Prostate gland (tissue), 2 donors: ENCODE measurements at regions not wholly inside any gene's neighbourhood (a gene's known extent, or its start where the extent isn't known, plus 50 kb on each side); places are given as distances from the start of the nearest gene placed in this dataset.

ENCODE experiments used
- CTCF ChIP-seq, 4 experiments: fragments of 200-600 bp in 2 of 4; fragments of 450-650 bp in 2 of 4; sonication (generic) in 2 of 4; IDR thresholded peaks; 1 replicate in 3 of 4; 2 replicates in 1 of 4; pipeline ENCODE4 v1.5.1; 2016 to 2019; ENCODE audit warnings: antibody characterized with exemption in 4 of 4, mild to moderate bottlenecking in 2 of 4, moderate library complexity in 2 of 4
- POLR2A ChIP-seq: fragments of 450-650 bp; IDR thresholded peaks from one replicate; pipeline ENCODE4 v1.6.1; 2016; ENCODE audit warnings: antibody characterized with exemption, mild to moderate bottlenecking
- POLR2AphosphoS5 ChIP-seq: sonication (generic); formaldehyde crosslinking; IDR thresholded peaks from one replicate; pipeline ENCODE4 v1.6.1; 2017; ENCODE audit warnings: antibody characterized with exemption

DNA sequence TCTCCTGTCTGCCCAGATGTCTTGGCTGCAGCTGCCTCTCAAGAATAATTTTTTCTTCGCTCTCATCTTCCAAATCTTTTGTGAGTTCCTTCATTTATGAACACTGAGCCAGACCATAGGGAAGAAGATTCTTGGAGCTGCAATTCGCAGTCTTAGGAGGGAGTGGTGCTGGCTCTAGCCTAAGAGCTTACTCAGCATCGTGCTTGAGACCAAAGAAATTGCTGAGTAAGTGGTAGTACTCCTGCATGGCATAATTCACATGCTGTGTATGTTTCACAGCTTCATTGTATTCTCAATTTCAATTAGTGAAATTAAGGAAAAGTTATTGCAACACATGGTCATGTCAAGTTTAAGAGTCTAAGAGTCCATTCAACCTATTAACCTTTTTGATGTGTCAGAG, 771.7 kb downstream of the ADCYAP1 start:
- TF ChIP-seq CTCF (IDR thresholded peaks at IDR 0.05) (no peak), POLR2AphosphoS5 (no peak), POLR2A (no peak)
